Adrenal gland (tissue), 9 donors: ENCODE measurements at regions not wholly inside any gene's neighbourhood (a gene's known extent, or its start where the extent isn't known, plus 50 kb on each side); places are given as distances from the start of the nearest gene placed in this dataset.

Experiments
- DNase-seq, 7 donors: peaks; one replicate each; pipeline ENCODE4 v3.0.0-alpha.2; 2019 to 2020
- H3K27ac ChIP-seq, 5 donors: fragments of 200-600 bp; sonication (generic) in 4 of 5; 1 replicate in 3 of 5; 2 replicates in 2 of 5; pipeline versions ENCODE4 v1.5.1 to v1.8.0; 2016 to 2020; ENCODE audit warnings: mild to moderate bottlenecking in 1 of 5
- H3K27me3 ChIP-seq: fragments of 200-600 bp; 2 replicates; pipeline ENCODE4 v1.8.0; 2021
- H3K36me3 ChIP-seq, 2 donors: fragments of 200-600 bp; replicated peaks in 1 of 2; 1 replicate in 1 of 2; 2 replicates in 1 of 2; pipeline versions ENCODE4 v1.5.1 to v1.8.0; 2018 to 2022
- H3K4me1 ChIP-seq, 2 donors: fragments of 200-600 bp; replicated peaks in 1 of 2; 1 replicate in 1 of 2; 2 replicates in 1 of 2; pipeline versions ENCODE4 v1.5.1 to v1.8.0; 2018 to 2021
- H3K4me3 ChIP-seq, 4 donors: fragments of 200-600 bp; sonication (generic) in 3 of 4; one replicate each; pipeline ENCODE4 v1.5.1; 2016 to 2018
- H3K9me3 ChIP-seq, 3 donors: fragments of 200-600 bp; sonication (generic) in 1 of 3; replicated peaks in 1 of 3; 1 replicate in 2 of 3; 2 replicates in 1 of 3; pipeline versions ENCODE4 v1.5.1 to v1.8.0; 2016 to 2021
- CTCF ChIP-seq, 6 experiments: fragments of 450-650 bp in 4 of 6; fragments of 200-600 bp in 2 of 6; sonication (generic) in 1 of 6; IDR thresholded peaks; 1 replicate in 5 of 6; 2 replicates in 1 of 6; pipeline versions ENCODE4 v1.5.1 to v1.8.0; 2016 to 2021; ENCODE audit warnings: antibody characterized with exemption in 6 of 6, mild to moderate bottlenecking in 2 of 6, moderate library complexity in 1 of 6
- POLR2A ChIP-seq, 2 donors: fragments of 450-650 bp; IDR thresholded peaks; one replicate each; pipeline ENCODE4 v1.6.1; 2017; ENCODE audit warnings: antibody characterized with exemption in 2 of 2, mild to moderate bottlenecking in 2 of 2, moderate library complexity in 1 of 2
- WGBS, 4 donors: extraction: QIAGEN DNeasy Blood & Tissue Kit in 2 of 4; methylation state at CpG; one replicate each; pipeline versions ENCODE4 v1.1.5 to v1.1.7; 2013 to 2017; 5-methylcytosine and 5-hydroxymethylcytosine counted together
- intact Hi-C, 2 donors: fragments of 100-400 bp; cut with DNase I; formaldehyde crosslinking; loops; one replicate each; pipeline versions ENCODE4 v1.14.1 to v1.15.0; 2022 to 2023
- donor health status: healthy with polysubstance abuse.
- donor health status: Bipolar disorder and iron deficiency.
- donor health status: DM: yes; HTN: yes; CAD: no.
- donor health status: DM: no; HTN: no; CAD: no.
- donor health status: DM: no; HTN: no; CAD: no.

DNA sequence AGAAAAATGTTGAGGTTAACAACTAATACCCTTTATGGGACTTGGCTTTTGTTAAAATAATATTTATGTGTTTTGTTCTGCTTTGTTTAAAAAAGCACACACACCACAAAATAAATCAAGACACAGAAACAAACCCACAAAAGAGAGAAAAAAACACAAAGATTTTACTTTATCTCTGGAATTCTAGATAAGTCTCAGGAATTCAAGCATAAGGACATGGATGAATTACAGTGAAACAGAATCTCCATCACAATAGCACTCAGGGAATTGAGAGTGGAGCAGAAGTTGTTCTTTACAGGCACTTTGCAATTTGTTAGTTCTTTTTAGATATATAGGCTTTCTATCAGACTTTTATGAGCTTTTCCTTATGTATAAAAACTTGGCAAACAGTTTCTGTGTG, 360.9 kb upstream of the ZC3H15 start:
- no peak overlapping the region for H3K4me3 ChIP-seq
- H3K27me3 ChIP-seq, result no peaks in the 10 kb centered on the region
- TF ChIP-seq POLR2A (IDR thresholded peaks at IDR 0.05) (no peak), CTCF (IDR thresholded peaks at IDR 0.05) (no peak)
- intact Hi-C loops, result no loop called here
- no peak overlapping the region for H3K27ac ChIP-seq
- H3K4me1 ChIP-seq, result no peaks in the 10 kb centered on the region
- DNase-seq, result no peak
- no peaks in the 10 kb centered on the region for H3K9me3 ChIP-seq
- H3K36me3 ChIP-seq, result no peaks in the 10 kb centered on the region

DNA sequence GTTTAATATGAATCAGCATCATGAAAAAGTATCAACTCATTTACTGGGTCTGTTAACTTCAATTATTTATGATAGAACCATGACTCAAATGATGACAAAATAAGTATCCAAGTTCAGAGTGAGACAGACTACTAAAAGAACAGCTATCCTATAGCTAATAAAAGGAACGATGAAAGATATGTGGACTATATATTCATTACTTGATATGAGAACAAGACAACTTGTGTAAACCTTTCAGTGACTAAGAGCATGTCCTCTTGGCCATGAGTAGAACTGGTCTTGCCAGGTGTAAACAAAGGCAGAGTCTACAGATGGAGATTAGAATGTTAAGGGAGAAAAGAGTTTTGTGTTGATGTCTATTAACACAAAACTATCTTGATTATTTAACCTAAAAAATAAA, 360.4 kb upstream of the ZC3H15 start:
- H3K27me3 ChIP-seq, result no peaks in the 10 kb centered on the region
- WGBS, 4 donors, result 81 to 96% (median 89%) methylated on average over 1 of the region's 1 CpG
- intact Hi-C loops, result no loop called here
- no peaks in the 10 kb centered on the region for H3K9me3 ChIP-seq
- no peak overlapping the region for H3K4me3 ChIP-seq
- TF ChIP-seq POLR2A (IDR thresholded peaks at IDR 0.05) (no peak), CTCF (IDR thresholded peaks at IDR 0.05) (no peak)
- no peaks in the 10 kb centered on the region for H3K36me3 ChIP-seq
- DNase-seq, result no peak
- no peak overlapping the region for H3K27ac ChIP-seq
- no peaks in the 10 kb centered on the region for H3K4me1 ChIP-seq

DNA sequence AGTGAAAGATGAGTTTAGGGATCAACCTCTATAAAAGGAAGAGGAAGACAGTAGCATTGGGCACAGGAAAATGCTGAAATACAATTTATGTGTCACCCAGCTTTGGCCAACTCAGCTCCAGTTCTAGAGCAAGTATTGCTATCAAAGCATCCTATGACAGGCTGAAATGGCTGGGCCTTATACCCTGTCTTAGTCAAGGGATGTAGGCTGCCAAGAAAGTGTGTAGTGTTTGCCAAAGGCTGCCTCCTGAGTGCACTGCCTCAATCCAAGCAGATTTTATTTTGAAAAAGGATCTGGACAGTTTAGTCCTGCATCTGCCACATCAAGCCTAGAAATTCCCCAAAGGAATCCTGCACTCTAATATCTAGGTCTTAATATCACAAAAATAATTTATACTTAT, 359.9 kb upstream of the ZC3H15 start:
- Histone ChIP-seq H3K27me3 (no peaks in the 10 kb centered on the region), H3K4me3 (no peak overlapping the region), H3K9me3 (no peaks in the 10 kb centered on the region), H3K4me1 (no peaks in the 10 kb centered on the region), H3K27ac (no peak overlapping the region), H3K36me3 (no peaks in the 10 kb centered on the region)
- intact Hi-C loops, result no loop called here
- DNase-seq, result no peak
- TF ChIP-seq CTCF (IDR thresholded peaks at IDR 0.05) (no peak), POLR2A (IDR thresholded peaks at IDR 0.05) (no peak)

DNA sequence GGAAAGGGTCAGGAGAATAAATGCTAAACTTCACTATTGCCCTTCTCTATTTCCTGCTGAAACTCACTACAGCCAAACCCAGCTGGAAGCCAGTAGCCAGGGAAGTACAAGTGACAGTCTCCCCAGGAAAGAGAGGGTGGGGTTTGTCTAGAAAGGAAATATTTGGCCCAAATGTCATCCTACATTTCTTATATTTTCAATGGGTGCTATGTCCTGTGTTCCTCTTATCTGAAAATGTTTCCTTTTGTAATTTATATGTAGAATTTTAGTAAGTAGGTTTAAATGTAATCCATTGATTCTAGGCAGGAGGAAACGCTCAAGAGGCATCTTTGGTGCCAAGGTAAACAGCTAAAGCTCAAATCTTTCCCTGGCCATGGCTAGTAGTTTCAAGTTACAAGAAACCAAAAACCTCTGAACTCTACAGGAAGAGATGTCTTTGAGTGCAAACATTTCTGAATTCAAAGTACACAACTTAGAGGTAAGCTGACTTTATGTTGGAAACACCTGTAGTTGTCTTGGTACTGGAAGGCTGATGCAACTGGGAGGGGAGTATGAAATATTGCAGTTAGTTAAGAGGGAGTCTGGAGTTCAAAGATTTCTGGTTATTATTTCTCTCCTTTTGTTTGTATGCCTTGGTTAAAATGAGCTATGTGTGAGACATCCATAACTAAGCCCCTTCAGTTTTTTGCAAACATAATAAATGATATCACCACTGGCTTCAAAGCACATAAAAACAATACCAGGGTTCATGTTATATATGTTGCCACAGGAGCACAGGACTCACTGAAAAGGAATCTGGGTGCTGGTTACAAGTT, 356.1 kb upstream of the ZC3H15 start:
- no peak overlapping the region for H3K4me3 ChIP-seq
- TF ChIP-seq POLR2A (IDR thresholded peaks at IDR 0.05) (no peak), CTCF (IDR thresholded peaks at IDR 0.05) (no peak)
- DNase-seq, result no peak
- no peaks in the 10 kb centered on the region for H3K4me1 ChIP-seq
- H3K27me3 ChIP-seq, result no peaks in the 10 kb centered on the region
- no peaks in the 10 kb centered on the region for H3K9me3 ChIP-seq
- H3K36me3 ChIP-seq, result no peaks in the 10 kb centered on the region
- H3K27ac ChIP-seq, result no peak overlapping the region
- intact Hi-C loops, result no loop called here
- 55 to 70% (median 69%) methylated on average over 1 of the region's 1 CpG for WGBS, 4 donors
